RPMI8226 (cell line): ENCODE measurements at regions not wholly inside any gene's neighbourhood (a gene's known extent, or its start where the extent isn't known, plus 50 kb on each side); places are given as distances from the start of the nearest gene placed in this dataset.
"Not testable (repeated sequence)": the region's sequence is repeated elsewhere in the genome, so short reads cannot be mapped to it uniquely, and the experiment has no call there.

Source experiments
- DNase-seq: peaks from one replicate; pipeline ENCODE4 v3.0.0-alpha.2; 2015

DNA sequence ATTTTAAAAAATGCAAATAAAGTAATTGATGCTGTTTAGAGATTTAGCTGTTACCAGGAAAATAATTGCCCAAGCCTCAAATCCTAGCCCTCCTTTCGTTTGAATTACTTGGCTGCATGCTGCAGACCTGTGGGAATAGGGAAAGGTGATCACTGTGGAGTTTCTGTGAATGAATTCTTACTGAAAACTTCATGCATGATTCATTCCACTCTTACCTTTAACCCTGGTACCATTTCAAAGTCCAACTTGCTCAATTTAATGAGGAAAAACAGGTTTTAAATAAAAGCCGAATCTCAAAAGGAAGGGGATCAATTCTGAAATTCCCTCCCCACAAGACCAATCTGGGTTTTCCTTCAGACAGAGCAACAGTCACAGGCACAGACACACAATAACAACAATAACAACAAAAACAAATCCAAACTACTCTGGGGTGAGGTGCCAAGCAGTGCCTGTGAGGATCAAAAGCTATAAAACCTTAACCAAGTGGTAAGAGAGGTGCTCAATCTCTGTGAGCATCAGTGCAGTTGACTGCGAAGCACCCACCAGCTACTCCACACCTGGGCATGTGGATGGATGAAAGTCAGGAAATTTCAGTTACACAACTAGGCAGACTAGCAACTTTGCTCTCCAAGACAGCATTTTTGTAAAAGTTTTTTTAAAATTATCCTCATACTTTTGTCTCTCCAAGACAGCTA, 200.8 kb downstream of the CNTN3 start:
- no peak for DNase-seq

DNA sequence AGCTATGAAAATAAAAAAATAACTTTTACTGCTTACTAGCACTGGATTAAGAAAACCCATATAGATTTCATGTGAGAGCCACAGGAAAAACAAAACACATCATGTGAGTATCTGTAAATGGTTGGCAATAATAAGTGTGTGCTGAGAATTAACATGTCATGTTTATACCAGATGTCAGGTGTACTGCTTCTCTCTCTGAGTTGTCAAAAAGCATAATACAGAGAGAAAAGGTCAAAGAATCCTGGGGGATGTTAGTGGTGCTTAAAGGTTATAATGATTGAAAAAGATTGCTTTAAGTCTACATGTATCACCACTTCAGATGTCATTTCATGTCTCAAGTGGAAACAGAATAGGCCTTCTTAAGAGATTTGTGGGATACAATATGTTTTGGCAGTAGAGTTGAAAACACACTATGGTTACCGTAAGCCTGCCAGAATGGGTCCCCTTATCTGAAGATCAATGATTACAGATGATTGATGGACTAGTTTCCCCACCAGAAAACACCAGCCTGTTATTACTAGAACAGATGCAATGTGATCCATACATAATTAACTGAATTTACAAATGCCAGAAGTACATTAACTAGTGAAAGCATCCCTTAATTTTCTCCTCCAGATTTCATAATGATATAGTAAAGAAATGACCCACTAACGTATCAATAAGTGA, 204.1 kb downstream of the CNTN3 start:
- no peak for DNase-seq

DNA sequence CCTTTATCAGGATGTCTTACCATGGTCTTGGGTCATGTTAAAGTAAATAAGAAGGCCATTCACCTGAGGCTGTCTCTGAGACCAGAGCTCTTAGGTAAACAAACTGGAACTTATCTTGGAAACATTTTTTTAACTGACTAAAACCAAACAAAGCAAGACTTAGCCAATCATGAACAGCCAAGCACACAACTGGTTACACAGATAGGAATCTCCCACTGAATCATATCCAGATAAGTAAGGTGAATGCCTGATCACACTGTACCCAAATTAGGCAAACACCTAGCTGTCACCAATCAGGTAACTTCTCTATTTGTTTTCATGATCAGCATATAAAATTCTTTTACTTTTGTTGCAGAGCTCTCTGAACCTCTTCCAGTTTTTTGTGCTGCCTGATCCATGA, 205.4 kb downstream of the CNTN3 start:
- DNase-seq: no peak

DNA sequence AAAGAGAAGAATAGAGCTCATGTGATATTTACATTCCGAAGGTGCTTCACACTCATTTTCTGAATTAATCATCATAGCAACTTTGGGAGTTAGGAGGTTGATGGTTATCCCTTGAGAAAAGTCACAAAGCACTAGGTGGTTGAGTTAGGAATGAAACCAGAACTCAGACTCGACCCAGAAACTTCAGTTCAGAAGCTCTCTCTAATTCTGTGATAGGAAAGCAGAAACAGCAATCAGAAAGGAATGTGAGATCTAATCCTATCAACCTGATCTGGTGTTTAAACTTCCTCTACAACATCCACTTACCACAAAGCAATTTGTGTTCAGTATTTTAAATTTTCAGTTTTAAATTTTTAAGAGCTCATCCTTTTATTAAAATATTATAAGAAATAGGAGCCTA, 211.2 kb downstream of the CNTN3 start:
- DNase-seq: no peak

DNA sequence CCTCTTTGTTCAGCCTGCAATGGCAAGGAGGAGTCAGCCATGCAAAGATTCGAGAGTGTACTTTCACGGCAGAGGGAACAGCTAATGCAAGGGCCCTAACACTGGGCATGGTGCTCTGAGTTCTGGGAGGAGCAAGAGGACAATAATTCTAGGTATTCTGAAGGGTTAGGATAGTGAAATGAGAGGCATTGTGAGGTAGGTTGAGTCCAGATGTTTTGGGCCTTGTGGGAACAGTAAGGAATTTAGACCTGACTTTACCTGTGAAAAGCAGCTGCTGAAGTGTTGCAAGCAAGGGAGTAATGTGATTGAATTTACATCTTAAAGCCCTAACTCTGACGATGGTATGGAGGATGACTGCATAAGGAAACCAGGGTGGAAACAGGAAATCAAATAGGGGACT, 211.6 kb downstream of the CNTN3 start:
- no peak for DNase-seq

DNA sequence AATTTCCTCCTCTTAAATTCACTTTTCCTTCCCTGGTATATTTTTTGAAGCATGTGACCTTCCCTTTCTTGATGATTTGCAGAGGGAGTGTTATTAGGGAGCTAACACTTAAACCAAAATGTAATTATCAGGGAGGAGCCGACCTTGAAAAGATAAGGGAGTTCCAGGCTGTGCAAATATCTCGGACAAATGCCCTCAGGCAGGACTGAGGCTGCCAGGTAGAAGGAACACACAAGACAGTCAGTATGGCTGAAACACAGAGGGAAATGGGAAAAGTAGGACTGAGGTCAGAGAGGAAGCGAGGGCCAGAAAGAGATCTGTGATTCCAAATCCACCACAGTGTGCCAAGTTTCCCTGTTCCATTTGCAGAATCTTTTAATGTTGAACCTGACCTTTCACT, 221.0 kb downstream of the CNTN3 start:
- DNase-seq: no peak

DNA sequence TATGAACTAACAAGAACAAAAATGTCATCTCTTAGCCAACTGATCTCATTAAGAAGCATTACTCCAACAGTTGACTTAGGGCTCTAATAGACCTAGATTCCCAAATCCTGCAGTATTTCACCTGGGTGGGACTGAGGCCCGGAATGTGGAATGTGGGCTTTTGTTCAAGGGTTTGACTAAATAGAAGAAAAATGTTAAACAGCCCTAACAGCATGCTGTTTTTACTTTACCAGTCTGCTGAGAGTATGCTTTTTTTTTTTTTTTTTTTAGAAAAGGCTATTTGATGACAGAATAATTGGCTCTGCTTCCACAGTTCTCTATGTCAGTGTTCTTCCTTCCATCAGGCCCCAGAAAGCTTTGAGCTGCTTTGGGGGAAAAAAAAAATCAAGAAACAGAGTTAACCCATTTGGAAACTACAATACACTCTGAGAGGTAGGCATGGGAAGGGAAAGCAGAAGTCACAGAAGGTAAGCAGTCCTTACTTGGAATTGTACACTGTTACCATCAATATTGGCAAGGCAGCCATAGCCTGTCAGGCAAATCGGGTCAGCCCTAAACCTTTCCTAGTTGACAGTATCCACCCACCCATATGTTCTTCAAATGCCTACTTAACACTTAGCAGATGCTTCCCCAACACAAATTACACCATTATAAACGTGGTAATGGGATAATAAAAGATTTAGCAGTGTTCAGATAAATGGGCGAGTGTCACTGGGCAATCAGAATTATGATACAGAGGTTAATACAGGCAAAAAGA, 224.2 kb downstream of the CNTN3 start:
- DNase-seq: no peak

DNA sequence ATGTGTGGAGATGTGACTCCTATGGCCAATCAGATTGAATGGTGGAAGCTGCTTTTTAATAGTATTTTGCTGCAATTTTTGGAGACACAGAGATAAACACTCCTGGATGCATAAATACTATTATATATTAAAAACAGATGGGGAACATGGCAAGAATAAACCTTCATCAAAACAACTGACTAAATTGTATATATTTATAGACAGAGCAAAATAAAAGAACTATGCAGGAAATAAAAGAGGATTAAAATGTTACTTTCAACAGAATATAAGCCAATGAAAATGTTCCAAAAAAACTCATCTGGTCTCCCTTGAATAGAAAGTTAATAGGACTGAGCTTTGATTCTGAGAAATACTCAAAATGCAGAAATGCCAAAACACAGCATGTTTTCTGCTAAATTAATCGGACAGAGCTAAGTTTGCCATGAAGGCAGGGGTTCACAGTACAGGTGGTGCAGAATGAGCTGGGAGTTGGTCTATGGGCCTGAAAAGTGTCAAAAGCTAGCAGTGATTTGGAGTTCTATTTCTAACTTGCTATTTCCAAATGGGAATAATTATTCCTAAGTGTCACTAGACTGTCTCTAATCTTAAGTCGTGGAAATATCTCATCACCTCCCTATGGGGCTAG, 227.2 kb downstream of the CNTN3 start:
- no peak for DNase-seq

DNA sequence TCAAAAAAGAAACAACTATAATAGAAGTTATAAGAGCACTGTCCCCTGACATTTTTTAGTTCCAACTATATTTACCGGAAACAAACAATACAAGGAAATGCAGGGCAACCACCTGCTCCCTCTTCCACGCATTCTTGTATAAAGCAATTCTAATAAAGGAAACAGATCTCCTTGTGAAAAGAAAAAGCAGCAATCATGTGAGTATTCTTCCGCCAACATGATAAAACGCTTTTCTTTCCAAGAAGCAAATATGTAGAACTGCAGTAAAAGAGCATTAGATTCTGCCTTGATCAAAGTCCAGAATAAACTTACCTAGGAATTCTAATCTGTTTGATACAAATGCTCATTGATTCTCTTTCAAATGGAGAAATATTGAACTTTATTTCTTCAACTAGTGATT, 230.3 kb downstream of the CNTN3 start:
- no peak for DNase-seq

DNA sequence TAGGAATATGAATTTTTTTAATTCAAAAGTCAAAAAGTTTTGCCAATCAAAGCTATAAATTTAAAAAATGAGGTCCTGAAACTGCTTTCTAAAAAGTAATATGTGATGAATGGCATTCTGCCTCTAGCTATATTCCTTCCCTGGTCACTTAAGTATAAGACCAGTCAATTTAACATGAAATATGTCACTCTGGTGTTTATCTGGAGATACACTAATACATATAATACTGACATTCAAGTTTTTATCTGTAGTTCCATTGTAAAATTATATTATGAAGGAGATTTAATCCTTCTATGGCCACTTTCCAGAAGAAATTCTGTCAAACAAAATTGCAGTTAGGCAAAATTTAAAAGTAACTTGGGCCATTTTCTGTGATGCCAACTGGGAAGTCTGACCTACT, 236.8 kb downstream of the CNTN3 start:
- DNase-seq: no peak

DNA sequence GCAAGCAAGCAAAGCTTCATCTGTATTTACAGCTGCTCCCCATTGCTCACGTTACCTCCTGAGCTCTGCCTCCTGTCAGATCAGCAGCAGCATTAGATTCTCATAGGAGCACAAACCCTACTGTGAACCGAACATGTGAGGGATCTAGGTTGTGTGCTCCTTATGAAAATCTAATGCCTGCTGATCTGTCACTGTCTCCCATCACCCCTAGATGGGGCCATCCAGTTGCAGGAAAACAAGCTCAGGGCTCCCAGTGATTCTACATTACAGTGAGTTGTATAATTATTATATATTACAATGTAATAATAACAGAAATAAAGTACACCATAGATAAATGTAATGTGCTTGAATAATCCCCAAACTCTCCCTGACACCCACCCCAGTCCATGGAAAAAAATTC, 238.1 kb downstream of the CNTN3 start:
- not testable (repeated sequence) for DNase-seq

DNA sequence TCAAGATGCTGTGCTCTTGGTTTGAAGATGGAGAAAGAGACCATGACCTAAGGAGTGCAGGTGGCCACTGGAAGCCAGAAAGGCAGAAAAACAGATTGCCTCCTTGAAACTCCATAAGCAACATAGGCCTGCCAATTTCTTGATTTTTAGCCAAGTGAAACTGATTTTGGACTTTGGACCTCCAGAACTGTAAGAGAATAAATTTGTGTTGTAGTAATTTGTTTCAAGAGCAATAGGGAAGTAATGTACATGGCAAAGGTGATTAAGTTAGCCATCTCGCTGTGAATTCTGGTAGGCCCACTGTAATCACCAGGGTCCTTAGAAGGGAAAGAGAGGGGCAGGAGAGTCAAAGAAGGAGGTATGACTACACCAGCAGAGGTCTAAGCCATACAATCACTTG, 238.8 kb downstream of the CNTN3 start:
- no peak for DNase-seq

DNA sequence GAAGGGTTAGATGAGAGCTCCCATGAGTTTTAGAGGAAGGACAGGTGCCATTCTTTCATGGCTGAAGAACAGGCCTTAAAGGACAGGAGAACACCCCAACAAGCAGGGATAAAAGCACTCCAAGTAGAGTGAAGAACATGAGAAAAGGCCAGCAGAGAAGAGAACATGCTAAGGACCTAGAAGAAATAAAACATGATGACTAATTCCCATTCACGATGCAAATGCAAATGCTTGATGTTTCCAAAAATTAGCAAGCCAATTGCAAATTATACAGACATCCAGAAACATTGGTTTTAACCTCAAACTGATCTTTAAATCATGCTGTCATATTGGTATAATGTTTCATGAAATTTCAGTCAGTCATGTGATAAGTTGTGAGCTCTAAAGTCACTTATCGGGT, 241.7 kb downstream of the CNTN3 start:
- DNase-seq: no peak

DNA sequence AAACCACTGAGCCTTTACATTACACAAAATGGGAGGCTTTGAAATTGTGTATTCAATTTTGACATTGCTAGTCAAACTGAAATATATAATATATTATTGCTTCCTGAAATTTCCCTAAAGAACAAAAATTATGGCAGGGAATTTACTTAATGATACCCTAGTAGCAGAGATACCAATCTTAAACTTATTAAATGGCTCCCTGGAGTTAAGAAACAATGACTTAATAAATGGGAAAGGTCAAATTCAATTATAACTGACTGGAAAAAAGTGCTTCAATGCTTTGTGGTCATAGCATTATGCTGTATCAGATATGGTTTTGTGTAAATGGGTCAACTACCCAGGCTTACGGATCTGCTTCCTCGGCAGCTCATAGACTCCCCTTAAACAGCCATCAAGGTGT, 244.1 kb downstream of the CNTN3 start:
- no peak for DNase-seq

DNA sequence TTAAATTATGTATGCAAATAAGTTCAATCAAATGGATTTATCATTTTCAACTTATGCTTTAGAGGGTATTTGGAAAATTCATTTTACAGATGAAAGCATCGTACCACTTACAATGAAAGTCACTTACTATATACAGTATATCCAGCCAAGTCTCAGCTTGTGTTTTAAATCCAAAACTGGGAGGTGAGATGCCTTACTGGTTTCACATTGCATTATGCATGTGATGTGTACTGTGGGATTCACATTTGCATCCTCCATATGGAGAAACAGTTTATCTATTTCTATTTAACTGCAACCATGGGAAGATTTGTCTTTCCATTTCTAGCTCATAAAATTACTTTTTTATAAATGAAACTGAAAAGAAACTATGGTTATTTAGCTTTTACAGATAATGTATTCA, 248.1 kb downstream of the CNTN3 start:
- no peak for DNase-seq

DNA sequence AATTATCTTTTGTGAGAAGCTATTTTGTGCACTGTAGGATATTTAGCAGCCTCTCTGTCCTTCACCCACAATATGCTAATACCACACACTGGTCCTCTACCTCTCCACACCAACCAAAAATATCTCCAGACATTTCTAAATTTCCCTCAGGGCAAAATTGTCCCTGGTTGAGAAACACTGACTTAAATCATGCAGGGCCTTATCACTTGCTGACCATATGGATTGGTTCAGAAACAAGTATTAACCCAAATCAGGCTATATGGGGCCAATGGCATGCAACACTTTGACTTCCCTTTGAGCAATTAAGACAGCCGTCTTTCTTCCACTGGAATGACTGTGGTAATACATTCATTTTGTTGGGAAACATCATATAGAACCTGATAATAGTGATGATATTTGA, 251.1 kb downstream of the CNTN3 start:
- DNase-seq: no peak

DNA sequence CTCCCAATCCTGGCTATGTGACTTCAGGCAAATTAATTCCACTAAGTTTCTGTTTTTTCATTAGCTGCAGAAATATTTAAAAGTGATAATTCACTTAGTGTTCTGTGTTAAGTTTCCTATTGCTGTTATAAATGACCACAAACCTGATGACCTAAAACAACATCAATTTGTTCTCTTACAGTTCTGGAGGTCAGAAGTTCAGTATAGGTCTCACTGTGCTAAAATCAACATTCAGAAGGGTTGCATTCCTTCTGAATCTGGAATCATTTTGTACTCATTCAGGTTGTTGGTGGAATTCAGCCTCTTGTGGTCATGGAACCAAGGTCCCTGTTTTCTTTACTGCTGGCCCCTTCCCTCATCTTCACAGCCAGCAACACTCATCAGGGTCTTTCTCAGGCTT, 254.1 kb downstream of the CNTN3 start:
- DNase-seq: no peak

DNA sequence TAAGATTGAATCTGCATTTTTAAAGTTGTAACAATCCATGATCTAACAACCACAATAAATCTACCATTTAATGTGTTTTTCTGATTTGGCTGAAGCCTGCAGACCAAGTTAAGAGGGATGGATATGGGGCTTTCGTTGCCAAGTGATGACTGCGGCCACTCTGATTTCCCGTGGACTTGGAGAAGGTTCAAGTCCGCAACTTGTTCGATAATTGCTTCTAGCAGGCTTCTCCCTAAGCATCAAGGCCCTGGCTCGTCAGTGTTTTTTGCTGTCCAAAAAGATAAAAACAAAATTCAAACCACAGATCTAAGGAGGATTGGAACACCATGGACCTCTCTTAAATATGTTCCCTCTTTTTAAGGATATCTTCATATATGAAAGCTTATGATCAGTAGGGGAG, 256.6 kb downstream of the CNTN3 start:
- no peak for DNase-seq

DNA sequence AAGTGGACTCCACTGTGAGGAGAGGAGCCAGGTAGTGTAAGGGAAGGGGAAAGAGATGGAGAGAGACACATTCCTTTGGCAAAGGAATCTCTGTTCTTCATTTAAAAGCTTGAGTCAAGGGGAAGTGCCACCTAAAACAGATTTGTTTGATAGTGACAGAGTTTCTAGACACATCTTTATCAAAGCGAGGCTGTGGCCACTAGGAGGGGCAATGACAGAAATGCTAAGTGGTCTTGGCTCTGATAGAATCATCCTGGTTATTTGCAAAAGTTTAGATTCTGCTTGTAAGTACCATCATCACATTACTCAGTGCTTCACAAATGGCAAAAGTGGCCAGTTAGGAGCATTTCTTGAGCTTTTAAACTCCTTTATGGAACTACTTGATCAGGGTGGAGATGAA, 261.4 kb downstream of the CNTN3 start:
- DNase-seq: no peak

DNA sequence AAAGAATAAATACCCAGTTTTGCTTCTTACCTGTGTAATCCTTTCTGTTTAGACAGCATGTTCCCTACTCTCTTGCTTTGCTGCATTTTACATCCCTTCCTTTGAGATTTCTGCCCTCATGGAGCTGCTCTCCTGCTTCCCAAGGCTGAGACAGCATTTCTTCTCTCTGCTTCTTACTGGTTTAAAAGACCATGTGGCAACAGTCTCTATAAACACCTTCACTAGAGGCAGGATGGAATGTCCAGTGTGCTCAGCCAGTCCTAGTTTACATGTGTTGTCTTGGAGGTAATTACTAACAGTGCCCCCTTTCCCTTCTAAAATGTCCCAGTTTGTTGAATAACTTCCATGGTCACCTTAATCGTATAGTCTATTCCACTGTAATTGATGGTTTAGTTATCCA, 262.3 kb downstream of the CNTN3 start:
- DNase-seq: no peak

DNA sequence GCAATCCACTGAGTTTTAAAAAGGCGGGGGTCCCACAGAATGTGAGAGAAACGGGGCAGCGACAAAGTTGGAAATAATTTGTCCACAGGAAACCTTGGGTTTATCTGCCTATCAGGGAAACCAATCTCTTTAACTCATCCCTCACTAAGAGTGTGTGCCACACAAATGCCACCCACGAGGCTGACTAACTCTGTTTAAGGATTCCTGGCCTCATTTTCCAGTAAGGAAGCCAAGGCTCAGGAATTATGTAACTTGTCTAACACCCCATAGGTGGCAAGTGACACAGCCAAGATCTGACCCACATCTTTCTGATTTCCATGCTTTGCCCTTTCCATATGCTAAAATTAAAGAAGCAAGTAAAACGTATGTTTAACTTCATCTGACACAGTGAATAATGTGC, 263.2 kb downstream of the CNTN3 start:
- DNase-seq: no peak

DNA sequence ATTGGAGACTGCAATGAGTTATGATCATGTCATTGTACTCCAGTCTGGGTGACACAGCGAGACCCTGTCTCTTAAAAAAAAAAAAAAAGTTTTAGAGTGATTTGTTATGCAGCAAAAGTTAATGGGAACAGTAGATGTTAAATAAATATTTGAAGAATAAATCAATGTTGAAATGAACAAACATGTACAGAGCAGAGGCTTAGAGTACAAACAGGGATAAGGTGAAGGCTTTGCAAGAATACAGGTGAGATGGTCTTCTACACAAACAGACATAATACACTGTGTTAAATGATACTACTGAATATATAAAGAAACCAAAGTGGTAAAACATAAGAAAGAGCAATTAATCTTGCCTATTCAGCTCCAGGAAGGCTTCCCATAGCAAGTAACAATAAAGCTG, 265.4 kb downstream of the CNTN3 start:
- no peak for DNase-seq

DNA sequence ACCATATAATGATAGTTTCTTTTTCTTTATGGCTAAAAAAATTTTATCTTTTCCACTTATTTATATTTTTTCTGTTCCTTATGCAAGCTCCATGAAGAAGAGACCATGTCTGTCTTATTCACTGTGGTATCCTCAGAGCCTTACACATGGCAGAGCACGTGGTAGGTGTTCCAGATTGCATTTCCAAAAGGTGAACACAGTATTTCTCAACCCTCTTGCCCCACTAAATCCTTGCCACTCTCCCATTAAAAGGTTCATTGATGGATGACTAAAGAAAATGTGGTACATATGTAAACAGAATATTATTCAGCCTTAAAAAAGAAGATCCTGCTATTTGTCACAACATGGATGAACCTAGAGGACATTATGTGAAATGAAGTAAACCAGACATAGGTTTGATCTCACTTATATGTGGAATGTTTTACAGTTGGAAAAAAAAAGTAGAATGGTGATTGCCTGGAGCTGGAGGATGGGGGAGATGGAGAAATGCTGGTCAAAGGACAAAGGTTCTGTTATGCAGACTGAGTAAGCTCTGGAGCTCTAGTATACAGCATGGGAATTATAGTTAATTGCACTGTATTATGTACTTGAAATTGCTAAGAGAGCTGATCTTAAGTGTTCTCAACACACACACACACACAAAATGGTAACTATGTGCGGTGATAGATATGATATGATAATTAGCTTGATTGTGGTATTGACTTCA, 266.7 kb downstream of the CNTN3 start:
- no peak for DNase-seq
